ENCODE measurements at regions not wholly inside any gene's neighbourhood (a gene's known extent, or its start where the extent isn't known, plus 50 kb on each side); places are given as distances from the start of the nearest gene placed in this dataset.

DNA sequence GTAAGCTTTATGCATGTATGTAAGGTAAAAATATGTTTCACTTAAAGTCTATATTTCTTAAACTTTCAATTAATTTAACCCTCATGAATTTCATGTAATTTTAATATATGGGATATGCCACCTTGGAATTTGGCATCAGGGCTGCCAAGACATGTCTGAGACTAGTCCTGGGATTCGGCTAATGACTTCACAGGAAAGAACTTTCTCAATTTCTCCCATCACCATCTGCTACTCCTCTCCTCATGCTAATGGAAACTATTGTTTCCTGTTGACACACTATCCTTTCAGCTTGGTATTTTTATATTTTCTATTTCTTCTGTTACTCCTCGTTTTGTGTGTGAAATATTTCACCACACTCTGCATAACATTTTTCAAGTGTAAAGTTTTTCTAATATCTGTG, 205.9 kb downstream of the ARL4A start:
- Histone ChIP-seq H3K27ac (ENCODE audit: low read depth, low read length, poor library complexity, severe bottlenecking) (no peak overlapping the region), H3K4me1 (ENCODE audit: insufficient read depth, low read length, poor library complexity, severe bottlenecking) (no peaks in the 10 kb centered on the region), H3K9me2 (ENCODE audit: insufficient read depth, low read length) (no peaks in the 10 kb centered on the region), H2AFZ (ENCODE audit: low read length) (no peak overlapping the region), H4K20me1 (ENCODE audit: insufficient read depth, low read length) (no peaks in the 10 kb centered on the region), H3K4me2 (ENCODE audit: low read length) (no peak overlapping the region), H3K36me3 (ENCODE audit: insufficient read depth, low read length) (no peaks in the 10 kb centered on the region), H3K79me2 (ENCODE audit: insufficient read depth, low read depth, low read length) (no peaks in the 10 kb centered on the region), H3K9me3 (ENCODE audit: low read length) (no peaks in the 10 kb centered on the region), H3K4me3 (ENCODE audit: low read depth, low read length, poor library complexity, severe bottlenecking) (no peak overlapping the region)
- intact Hi-C loops (cut with micrococcal nuclease; ENCODE audit: unreplicated experiment): no loop called here
- BruUV-seq (replicated peaks): no TSS peak
- TF ChIP-seq CTCF (conservative IDR thresholded peaks at IDR 0.05; ENCODE audit: low read length): no peak
- no peak for TF ChIP-seq EZH2phosphoT487 (IDR thresholded peaks at IDR 0.05; ENCODE audit: borderline replicate concordance, low read depth, low read length)
- DNase-seq (ENCODE audit: low spot score): no peak
- ChIA-PET POLR2A (no interaction called here), CTCF (ENCODE audit: unreplicated experiment) (no interaction called here)

DNA sequence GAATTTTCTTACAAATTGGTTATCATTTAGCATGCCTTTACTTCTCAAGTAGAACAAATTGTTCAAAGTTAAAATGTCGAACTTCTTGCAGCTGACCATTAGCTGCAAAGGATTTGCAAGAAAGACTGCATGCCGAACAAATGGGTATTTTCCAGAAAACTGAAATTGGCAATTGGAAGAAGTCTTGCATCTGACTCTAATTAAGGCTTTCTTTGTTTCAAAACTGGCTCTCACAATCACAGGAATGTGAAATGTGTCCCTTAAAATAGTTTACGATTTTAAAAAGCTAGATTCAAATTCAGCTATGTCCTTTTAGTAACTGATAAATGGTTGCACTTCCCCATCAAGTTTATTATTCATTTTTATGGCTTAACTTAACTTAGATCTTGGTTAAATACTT, 207.9 kb downstream of the ARL4A start:
- intact Hi-C loops (cut with micrococcal nuclease; ENCODE audit: unreplicated experiment): no loop called here
- Histone ChIP-seq H3K9me2 (ENCODE audit: insufficient read depth, low read length) (no peaks in the 10 kb centered on the region), H3K4me3 (ENCODE audit: low read depth, low read length, poor library complexity, severe bottlenecking) (no peak overlapping the region), H3K36me3 (ENCODE audit: insufficient read depth, low read length) (no peaks in the 10 kb centered on the region), H4K20me1 (ENCODE audit: insufficient read depth, low read length) (no peaks in the 10 kb centered on the region), H3K79me2 (ENCODE audit: insufficient read depth, low read depth, low read length) (no peaks in the 10 kb centered on the region), H3K4me2 (ENCODE audit: low read length) (no peak overlapping the region), H3K9me3 (ENCODE audit: low read length) (no peaks in the 10 kb centered on the region), H3K4me1 (ENCODE audit: insufficient read depth, low read length, poor library complexity, severe bottlenecking) (no peaks in the 10 kb centered on the region), H3K27ac (ENCODE audit: low read depth, low read length, poor library complexity, severe bottlenecking) (no peak overlapping the region), H2AFZ (ENCODE audit: low read length) (no peak overlapping the region)
- DNase-seq (ENCODE audit: low spot score): no peak
- CTCF ChIA-PET (ENCODE audit: unreplicated experiment): no interaction called here
- no TSS peak for BruUV-seq (replicated peaks)
- TF ChIP-seq EZH2phosphoT487 (IDR thresholded peaks at IDR 0.05; ENCODE audit: borderline replicate concordance, low read depth, low read length): no peak
- no peak for TF ChIP-seq CTCF (conservative IDR thresholded peaks at IDR 0.05; ENCODE audit: low read length)
- POLR2A ChIA-PET: interaction anchor here (0.7 to 1.1 kb wide), 4 partner anchors 9 to 195 kb away, joined by 3 to 4 read pairs (median 3); no protein-coding TSS in a partner anchor

- H3K9me2 ChIP-seq (ENCODE audit: insufficient read depth, low read length): no peaks in the 10 kb centered on the region
- H2AFZ ChIP-seq (ENCODE audit: low read length): no peak overlapping the region
- H3K4me3 ChIP-seq (ENCODE audit: low read depth, low read length, poor library complexity, severe bottlenecking): no peak overlapping the region
- no peaks in the 10 kb centered on the region for H3K9me3 ChIP-seq (ENCODE audit: low read length)
- no peaks in the 10 kb centered on the region for H3K4me1 ChIP-seq (ENCODE audit: insufficient read depth, low read length, poor library complexity, severe bottlenecking)
- intact Hi-C loops (cut with micrococcal nuclease; ENCODE audit: unreplicated experiment): no loop called here
- no TSS peak for BruUV-seq (replicated peaks)
- H3K4me2 ChIP-seq (ENCODE audit: low read length): no peak overlapping the region
- H3K79me2 ChIP-seq (ENCODE audit: insufficient read depth, low read depth, low read length): no peaks in the 10 kb centered on the region
- H3K36me3 ChIP-seq (ENCODE audit: insufficient read depth, low read length): no peaks in the 10 kb centered on the region
- ChIA-PET POLR2A (interaction anchor here (0.9 kb wide), 1 partner anchor 14 kb away, joined by 3 read pairs; no protein-coding TSS in a partner anchor), CTCF (ENCODE audit: unreplicated experiment) (no interaction called here)
- TF ChIP-seq EZH2phosphoT487 (IDR thresholded peaks at IDR 0.05; ENCODE audit: borderline replicate concordance, low read depth, low read length) (no peak), CTCF (conservative IDR thresholded peaks at IDR 0.05; ENCODE audit: low read length) (no peak)
- H4K20me1 ChIP-seq (ENCODE audit: insufficient read depth, low read length): no peaks in the 10 kb centered on the region
- no peak overlapping the region for H3K27ac ChIP-seq (ENCODE audit: low read depth, low read length, poor library complexity, severe bottlenecking)
- no peak for DNase-seq (ENCODE audit: low spot score)
Measured at GRCh38 chr7:12896316-12896715, 208.9 kb downstream of the ARL4A start.

All from OCI-LY7 (cell line).